Amniotic stem cell (primary cell): ENCODE measurements at regions not wholly inside any gene's neighbourhood (a gene's known extent, or its start where the extent isn't known, plus 50 kb on each side); places are given as distances from the start of the nearest gene placed in this dataset.

Experiments
- DNase-seq: peaks from one replicate; lab custom pipeline; 2025; lab: John Stamatoyannopoulos, UW

DNA sequence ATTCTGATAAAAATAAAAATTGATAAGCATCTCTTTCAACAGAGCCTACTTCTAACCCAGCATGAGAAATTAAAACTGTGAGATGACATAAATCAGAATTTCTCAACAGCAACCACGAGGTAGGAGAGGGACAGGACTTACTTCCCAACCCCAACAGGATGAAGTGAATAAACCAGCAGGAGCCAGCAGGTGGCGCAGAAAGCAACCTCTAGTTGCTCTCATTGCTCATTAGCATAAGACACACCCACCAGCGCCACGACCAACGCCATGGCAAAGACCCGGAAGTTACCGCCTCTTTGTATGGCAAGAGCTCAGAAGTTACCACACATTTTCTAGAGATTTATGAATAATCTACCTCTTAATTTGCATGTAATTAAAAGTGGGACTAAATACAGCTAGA is 189.4 kb upstream of the CDH8 start:
- DNase-seq, result no peak

DNA sequence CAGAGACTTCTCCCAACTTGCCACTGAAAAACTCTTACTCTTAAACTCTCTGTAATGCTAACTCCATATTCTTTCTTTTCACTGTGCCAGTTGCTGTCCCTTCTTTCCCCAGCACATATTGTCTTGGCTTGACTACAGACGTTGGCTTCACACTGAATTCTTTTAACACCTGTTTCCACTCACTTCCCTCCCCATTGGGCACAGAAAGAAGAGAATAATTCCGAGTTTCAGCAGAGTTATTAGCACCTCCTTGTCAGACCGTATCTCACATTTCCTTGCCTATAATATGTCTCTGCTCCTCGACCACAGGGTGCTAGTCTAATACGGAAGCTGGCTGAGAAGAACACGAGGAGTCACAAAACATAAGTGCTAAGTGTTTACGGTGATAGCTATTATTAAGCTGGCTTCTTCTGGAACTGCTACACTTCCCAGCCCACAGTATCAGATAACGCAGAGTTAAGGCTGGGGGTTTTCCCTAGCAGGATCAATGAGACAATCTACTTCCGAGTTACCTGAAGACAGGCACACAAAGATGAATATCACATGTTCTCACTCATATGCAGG is 188.5 kb upstream of the CDH8 start:
- DNase-seq, result no peak

- DNase-seq, result no peak
Observed at GRCh38 chr16:62216837-62217236, 180.6 kb upstream of the CDH8 start.

GRCh38 chr16:62213763-62214162 is 177.5 kb upstream of the CDH8 start:
- no peak for DNase-seq

- DNase-seq, result no peak
Observed at GRCh38 chr16:62208934-62209333, 172.7 kb upstream of the CDH8 start.

- DNase-seq, result no peak
Observed at GRCh38 chr16:62205459-62205858, 169.2 kb upstream of the CDH8 start.

DNA sequence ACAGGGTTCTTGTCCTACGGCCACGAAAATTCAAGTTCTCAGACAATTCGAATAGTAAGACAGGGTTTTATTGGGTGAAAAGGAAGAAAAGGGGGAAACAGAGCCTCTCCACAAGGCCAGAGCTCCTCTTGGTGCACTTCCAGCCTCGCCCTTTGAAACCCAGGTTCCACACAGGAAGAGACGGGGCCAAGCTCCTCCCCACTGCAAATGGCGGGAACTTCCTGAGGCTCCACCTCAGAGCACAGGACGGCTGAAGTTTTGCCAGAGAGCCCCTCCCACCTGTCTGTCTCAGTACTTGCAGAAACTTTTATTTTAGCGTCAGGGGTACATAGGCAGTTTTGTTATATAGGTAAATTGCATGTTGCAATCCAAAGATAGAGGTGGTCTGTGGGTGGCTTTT is 165.7 kb upstream of the CDH8 start:
- DNase-seq, result no peak

- no peak for DNase-seq
Observed at GRCh38 chr16:62194828-62195227, 158.6 kb upstream of the CDH8 start.

DNA sequence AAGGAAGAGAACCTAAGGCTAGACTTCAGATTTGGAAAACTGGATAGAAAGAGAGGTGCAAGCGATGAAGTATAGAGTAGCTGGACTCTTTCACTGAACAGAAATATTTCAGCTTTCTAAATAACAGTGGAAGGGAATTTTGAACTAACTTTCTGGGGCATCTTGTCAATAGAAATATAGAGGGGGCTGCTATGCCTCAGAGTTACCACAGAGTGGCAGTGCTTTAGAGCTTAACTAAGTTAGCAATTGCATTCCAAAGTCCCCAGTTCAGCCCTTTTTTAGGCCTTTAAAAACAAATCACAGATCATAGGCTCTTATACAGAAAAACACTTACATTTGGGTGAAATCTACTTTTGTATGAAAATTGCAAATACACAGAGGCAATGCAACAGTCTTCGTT is 154.2 kb upstream of the CDH8 start:
- DNase-seq, result no peak

GRCh38 chr16:62177351-62178203 is 141.3 kb upstream of the CDH8 start:
- DNase-seq, result no peak

GRCh38 chr16:62170642-62171041 is 134.4 kb upstream of the CDH8 start:
- DNase-seq, result no peak

DNA sequence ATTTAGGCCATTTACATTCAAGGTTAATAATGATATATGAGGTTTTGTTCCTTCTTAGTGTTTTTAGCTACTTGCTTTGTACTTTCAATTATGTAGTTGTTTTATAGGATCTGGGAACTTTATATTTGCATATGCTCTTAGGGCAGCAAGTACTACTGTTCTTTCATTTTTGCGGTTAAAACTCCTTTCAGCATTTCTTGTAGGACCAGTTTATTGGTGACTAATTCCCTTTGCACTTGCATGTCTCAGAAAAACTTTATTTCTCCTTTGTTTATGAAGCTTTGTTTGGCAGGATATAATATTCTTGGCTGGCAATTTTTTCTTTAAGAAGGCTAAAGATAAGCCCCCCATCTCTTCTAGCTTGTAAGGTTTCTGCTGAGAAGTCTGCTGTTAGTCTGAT is 131.3 kb upstream of the CDH8 start:
- DNase-seq, result no peak

DNA sequence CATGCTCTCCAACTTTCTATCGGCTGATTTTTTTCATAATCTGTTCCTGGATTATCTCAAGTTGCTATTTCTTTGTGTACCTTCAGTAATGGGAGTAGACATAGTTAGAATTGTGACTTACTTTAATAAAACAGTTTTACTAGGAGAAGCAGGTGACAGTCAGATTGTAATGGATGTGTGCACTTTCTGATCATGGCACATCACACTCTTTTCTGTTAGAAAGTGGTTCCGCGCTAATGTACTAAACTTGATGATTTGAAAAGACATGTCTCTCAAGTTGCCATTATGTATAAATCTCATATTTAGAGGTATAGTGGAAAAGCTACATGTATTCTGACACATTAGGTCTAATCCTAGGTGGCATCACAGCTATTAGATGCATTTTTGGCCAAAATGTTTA is 121.3 kb upstream of the CDH8 start:
- no peak for DNase-seq

DNA sequence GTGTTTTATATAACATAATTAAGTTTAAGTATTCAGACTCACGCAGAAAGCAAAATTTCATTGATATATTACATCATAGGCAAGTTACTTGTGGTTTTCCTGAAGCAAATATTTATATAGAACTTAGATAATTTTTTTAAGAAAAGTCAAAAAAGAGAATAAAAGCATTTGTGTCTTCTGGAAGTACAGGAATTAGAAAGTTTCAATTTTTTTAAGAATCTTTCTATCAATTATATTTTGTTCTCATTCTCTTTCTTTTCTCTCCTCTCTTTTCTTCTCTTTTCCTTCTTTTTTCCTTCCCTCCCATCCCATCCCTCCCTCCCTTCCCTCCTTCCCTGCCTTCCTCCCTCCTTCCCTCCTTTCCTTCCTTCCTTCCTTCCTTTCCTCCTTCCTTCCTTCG is 120.7 kb upstream of the CDH8 start:
- DNase-seq, result no peak

DNA sequence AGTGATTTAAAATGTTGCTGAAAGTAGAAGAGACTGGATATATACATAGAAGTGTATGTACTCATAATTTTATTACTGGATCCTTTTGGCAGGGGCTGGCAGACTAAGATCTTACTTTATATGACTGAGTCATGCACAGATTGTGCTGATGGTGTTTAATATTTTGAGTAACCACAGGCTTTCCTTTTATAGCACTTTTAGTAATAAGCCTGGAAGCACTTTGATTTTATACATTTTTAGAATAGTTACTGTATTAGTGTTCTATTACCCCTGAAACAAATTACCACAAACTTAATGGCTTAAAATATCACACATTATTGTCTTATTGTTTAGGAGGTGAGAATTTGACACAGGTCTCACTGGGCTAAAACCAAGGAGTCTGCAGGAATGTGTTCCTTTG is 113.4 kb upstream of the CDH8 start:
- DNase-seq, result no peak

DNA sequence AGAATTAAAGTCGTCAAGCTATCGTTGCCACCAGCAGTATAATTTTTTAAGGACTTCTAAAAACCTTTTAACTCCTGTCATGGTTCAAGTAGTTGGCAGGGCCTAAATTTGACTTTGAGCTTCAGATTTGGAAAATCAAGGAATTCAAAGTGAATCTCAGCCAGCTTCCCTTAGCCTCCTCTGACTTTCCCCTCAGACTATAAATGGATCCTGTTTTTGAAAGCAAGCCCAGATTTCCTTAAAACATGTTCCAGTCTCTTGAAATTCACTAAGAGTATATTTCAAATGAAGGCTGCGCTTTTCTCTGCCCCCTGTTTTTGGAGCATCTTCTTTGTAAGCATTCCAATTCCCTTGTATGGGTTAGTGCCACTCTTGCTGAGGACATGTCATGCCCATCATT is 101.8 kb upstream of the CDH8 start:
- no peak for DNase-seq

- no peak for DNase-seq
Observed at GRCh38 chr16:62135911-62136310, 99.7 kb upstream of the CDH8 start.

- no peak for DNase-seq
Observed at GRCh38 chr16:62135446-62135845, 99.2 kb upstream of the CDH8 start.

- no peak for DNase-seq
Observed at GRCh38 chr16:62130101-62130500, 93.9 kb upstream of the CDH8 start.

- no peak for DNase-seq
Observed at GRCh38 chr16:62105244-62105643, 69.0 kb upstream of the CDH8 start.

- no peak for DNase-seq
Observed at GRCh38 chr16:62102588-62102987, 66.3 kb upstream of the CDH8 start.

- no peak for DNase-seq
Observed at GRCh38 chr16:62100651-62101050, 64.4 kb upstream of the CDH8 start.

DNA sequence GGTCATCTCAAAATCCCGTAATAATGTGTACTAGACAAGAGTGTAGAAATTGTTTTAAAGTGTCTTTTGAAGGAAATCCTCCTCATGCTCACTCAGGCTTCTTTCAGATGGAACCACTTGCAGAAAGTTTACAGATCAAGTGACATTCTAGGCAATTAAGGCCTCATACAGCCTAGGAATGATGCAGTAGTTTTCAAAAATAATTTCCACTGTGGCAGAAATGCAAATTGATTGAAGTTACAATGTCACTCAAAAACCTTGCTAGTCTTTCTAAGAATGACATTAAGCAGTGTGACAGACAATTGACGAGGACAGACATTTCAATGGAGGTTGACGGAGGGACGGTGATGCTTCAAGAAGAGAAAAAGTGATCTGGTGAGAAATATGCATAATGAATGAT is 53.5 kb upstream of the CDH8 start:
- no peak for DNase-seq
